Cortex of kidney (tissue), 1 donor: ENCODE measurements at regions not wholly inside any gene's neighbourhood (a gene's known extent, or its start where the extent isn't known, plus 50 kb on each side); places are given as distances from the start of the nearest gene placed in this dataset.
"Not testable (repeated sequence)": the region's sequence is repeated elsewhere in the genome, so short reads cannot be mapped to it uniquely, and the experiment has no call there.

Experiments used
- DNase-seq: peaks from one replicate; lab custom pipeline; 2025; lab: John Stamatoyannopoulos, UW

- DNase-seq, result no peak
These were observed 831.0 kb downstream of the SEMA5A start for GRCh38 chr5:8714861-8715260.

GRCh38 chr5:8719796-8720195, 826.1 kb downstream of the SEMA5A start:
- no peak for DNase-seq

GRCh38 chr5:8720506-8720905, 825.4 kb downstream of the SEMA5A start:
- no peak for DNase-seq

- DNase-seq, result no peak
These were observed 824.3 kb downstream of the SEMA5A start for GRCh38 chr5:8721536-8721935.

- no peak for DNase-seq
These were observed 819.4 kb downstream of the SEMA5A start for GRCh38 chr5:8726383-8727036.

GRCh38 chr5:8727396-8727795, 818.5 kb downstream of the SEMA5A start:
- no peak for DNase-seq

- no peak for DNase-seq
These were observed 816.4 kb downstream of the SEMA5A start for GRCh38 chr5:8729437-8729836.

- no peak for DNase-seq
These were observed 815.7 kb downstream of the SEMA5A start for GRCh38 chr5:8730194-8730593.

- DNase-seq, result not testable (repeated sequence)
These were observed 814.8 kb downstream of the SEMA5A start for GRCh38 chr5:8731110-8731509.

- DNase-seq, result no peak
These were observed 805.3 kb downstream of the SEMA5A start for GRCh38 chr5:8740595-8740994.

- no peak for DNase-seq
These were observed 796.3 kb downstream of the SEMA5A start for GRCh38 chr5:8749556-8749955.

- DNase-seq, result no peak
These were observed 795.8 kb downstream of the SEMA5A start for GRCh38 chr5:8750100-8750499.

- DNase-seq, result no peak
These were observed 793.9 kb downstream of the SEMA5A start for GRCh38 chr5:8751971-8752370.

- DNase-seq, result no peak
These were observed 793.3 kb downstream of the SEMA5A start for GRCh38 chr5:8752595-8752994.

GRCh38 chr5:8756498-8757084, 789.3 kb downstream of the SEMA5A start:
- DNase-seq, result no peak

- DNase-seq, result no peak
These were observed 780.0 kb downstream of the SEMA5A start for GRCh38 chr5:8765886-8766285.

GRCh38 chr5:8766448-8766847, 779.4 kb downstream of the SEMA5A start:
- DNase-seq, result no peak

- DNase-seq, result no peak
These were observed 778.8 kb downstream of the SEMA5A start for GRCh38 chr5:8767111-8767510.

GRCh38 chr5:8767746-8768145, 778.1 kb downstream of the SEMA5A start:
- DNase-seq, result no peak

- DNase-seq, result no peak
These were observed 776.2 kb downstream of the SEMA5A start for GRCh38 chr5:8769631-8770030.

- DNase-seq, result no peak
These were observed 775.4 kb downstream of the SEMA5A start for GRCh38 chr5:8770431-8770830.

- no peak for DNase-seq
These were observed 772.7 kb downstream of the SEMA5A start for GRCh38 chr5:8773046-8773615.

- DNase-seq, result no peak
These were observed 761.2 kb downstream of the SEMA5A start for GRCh38 chr5:8784692-8785091.

GRCh38 chr5:8788246-8788645, 757.6 kb downstream of the SEMA5A start:
- no peak for DNase-seq
